Fibroblast of pulmonary artery (primary cell): ENCODE measurements at regions not wholly inside any gene's neighbourhood (a gene's known extent, or its start where the extent isn't known, plus 50 kb on each side); places are given as distances from the start of the nearest gene placed in this dataset.

ENCODE experiments used
- DNase-seq: peaks from one replicate; pipeline ENCODE4 v3.0.0-alpha.2; 2010; ENCODE audit warnings: low read depth
- H3K4me3 ChIP-seq: replicated peaks from 2 replicates; pipeline ENCODE4 v1.5.1; 2011; ENCODE audit warnings: low read depth, mild to moderate bottlenecking, control low read depth, low read length, moderate library complexity
- CTCF ChIP-seq: IDR thresholded peaks from 2 replicates; pipeline ENCODE4 v1.5.1; 2011; ENCODE audit warnings: mild to moderate bottlenecking, control low read depth, low read length, inconsistent platforms; ENCODE audit errors: missing control alignments

- H3K4me3 ChIP-seq: no peak overlapping the region
- no peak for DNase-seq
- TF ChIP-seq CTCF: no peak
These were observed 76.9 kb upstream of the PGBD5 start for GRCh38 chr1:230502996-230503395.

DNA sequence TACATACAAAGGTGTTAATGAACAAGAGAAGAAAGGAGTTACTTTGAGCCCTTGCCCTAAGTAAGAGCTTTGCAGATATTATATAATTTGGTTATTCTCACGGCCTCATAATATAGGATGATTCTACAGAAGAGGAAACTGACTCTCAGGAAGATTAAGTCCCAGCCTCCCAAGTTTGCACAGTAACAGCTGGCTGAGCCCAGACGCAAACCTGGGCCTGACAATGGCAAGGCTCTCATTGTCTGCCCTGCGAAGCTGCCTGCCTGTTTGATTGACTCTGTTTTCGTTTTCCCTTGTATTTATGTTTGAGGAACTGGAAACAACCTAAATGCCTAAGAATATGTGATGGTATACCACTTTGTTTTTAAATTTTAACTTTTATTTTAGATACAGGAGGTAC is 76.2 kb upstream of the PGBD5 start:
- DNase-seq: no peak
- no peak for TF ChIP-seq CTCF
- H3K4me3 ChIP-seq: no peak overlapping the region

- no peak for DNase-seq
- no peak for TF ChIP-seq CTCF
- no peak overlapping the region for H3K4me3 ChIP-seq
These were observed 75.7 kb upstream of the PGBD5 start for GRCh38 chr1:230501849-230502248.

GRCh38 chr1:230501242-230501641 is 75.1 kb upstream of the PGBD5 start:
- no peak for DNase-seq
- H3K4me3 ChIP-seq: no peak overlapping the region
- no peak for TF ChIP-seq CTCF

- TF ChIP-seq CTCF: no peak
- DNase-seq: no peak
- H3K4me3 ChIP-seq: no peak overlapping the region
These were observed 73.9 kb upstream of the PGBD5 start for GRCh38 chr1:230500063-230500462.

DNA sequence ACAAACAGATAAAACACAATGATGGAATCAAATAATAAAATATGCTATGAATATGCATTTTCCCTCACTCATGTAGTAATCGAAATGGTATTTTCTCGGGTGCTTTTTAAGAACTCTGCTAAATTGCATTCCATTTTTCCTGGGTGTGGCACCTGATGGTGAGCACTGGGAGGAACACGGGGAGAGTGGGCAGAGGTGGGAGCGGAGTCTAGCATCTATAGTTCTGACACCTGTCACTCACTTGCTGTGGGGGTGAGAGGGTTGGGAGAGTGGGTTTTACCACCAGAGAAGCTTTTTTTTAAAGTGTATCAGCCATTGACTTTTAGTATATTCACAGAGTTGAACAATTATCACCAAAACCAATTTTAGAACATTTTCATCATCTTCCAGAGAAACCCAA is 73.4 kb upstream of the PGBD5 start:
- no peak for DNase-seq
- no peak overlapping the region for H3K4me3 ChIP-seq
- no peak for TF ChIP-seq CTCF

DNA sequence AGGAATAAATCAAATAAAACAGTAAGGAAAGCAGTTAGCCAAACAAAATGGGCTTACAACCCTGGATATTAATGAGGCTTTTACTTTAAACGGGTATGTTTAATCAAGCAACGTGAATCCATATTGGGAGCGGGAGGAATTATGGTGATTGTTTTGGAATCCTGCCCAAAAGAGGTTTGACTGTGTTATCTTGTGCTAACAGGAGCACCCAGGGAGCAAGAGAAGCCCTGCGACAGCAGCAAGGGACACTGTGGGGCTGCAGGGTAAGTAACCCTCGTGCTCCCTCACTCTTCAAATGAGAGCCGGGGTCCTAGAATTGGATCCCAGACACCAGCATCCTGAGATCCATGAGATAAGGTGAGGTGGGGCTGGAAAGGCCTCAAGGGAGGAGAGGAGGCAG is 72.6 kb upstream of the PGBD5 start:
- no peak for DNase-seq
- no peak overlapping the region for H3K4me3 ChIP-seq
- TF ChIP-seq CTCF: no peak
